SK-N-SH (cell line): ENCODE measurements at regions not wholly inside any gene's neighbourhood (a gene's known extent, or its start where the extent isn't known, plus 50 kb on each side); places are given as distances from the start of the nearest gene placed in this dataset.

Experiments used
- ELF1 ChIP-seq: IDR thresholded peaks from 2 replicates; pipeline ENCODE4 v1.4.0; 2012
- EZH2phosphoT487 ChIP-seq: fragments of 200-600 bp; sonication (generic); IDR thresholded peaks from 2 replicates; pipeline ENCODE4 v1.6.1; 2017; ENCODE audit warnings: low read depth, mixed run types, mild to moderate bottlenecking, antibody characterized with exemption, moderate library complexity, borderline replicate concordance
- NRF1 ChIP-seq: IDR thresholded peaks from 2 replicates; pipeline ENCODE4 v1.6.1; 2012; ENCODE audit warnings: low read depth, mild to moderate bottlenecking, low read length
- RAD21 ChIP-seq: IDR thresholded peaks from 2 replicates; pipeline ENCODE4 v1.6.1; 2012; ENCODE audit warnings: mild to moderate bottlenecking, low read length
- RCOR1 ChIP-seq: fragments of 150-350 bp; IDR thresholded peaks from 2 replicates; pipeline ENCODE4 v1.6.1; 2017; ENCODE audit warnings: antibody characterized with exemption, low read length
- SIN3A ChIP-seq: IDR thresholded peaks from 2 replicates; pipeline ENCODE4 v1.6.1; 2012; ENCODE audit warnings: low read depth, mild to moderate bottlenecking, low read length, moderate library complexity, borderline replicate concordance
- SMC3 ChIP-seq: IDR thresholded peaks from 2 replicates; pipeline ENCODE4 v1.6.1; 2012; ENCODE audit warnings: low read depth, low read length, improper control_type of control experiment
- TF ChIP-seq, protein P1 (sequence below): IDR thresholded peaks from 2 replicates; pipeline ENCODE4 v1.6.1; 2012; ENCODE audit warnings: mild to moderate bottlenecking, low read depth, low read length, moderate library complexity
- TF ChIP-seq, protein P2 (sequence below): fragments of 200-600 bp; sonication (generic); IDR thresholded peaks from 2 replicates; pipeline ENCODE4 v1.6.1; 2017; ENCODE audit warnings: antibody characterized with exemption, mild to moderate bottlenecking, moderate library complexity
- TF ChIP-seq, protein P3 (sequence below): fragments of 150-350 bp; IDR thresholded peaks from 2 replicates; pipeline ENCODE4 v1.6.1; 2017; ENCODE audit warnings: antibody characterized with exemption, low read length, low read depth, borderline replicate concordance
- TF ChIP-seq, protein P4 (sequence below): fragments of 150-350 bp; IDR thresholded peaks from 2 replicates; pipeline ENCODE4 v1.6.1; 2016; ENCODE audit warnings: mild to moderate bottlenecking, low read depth, low read length

DNA sequence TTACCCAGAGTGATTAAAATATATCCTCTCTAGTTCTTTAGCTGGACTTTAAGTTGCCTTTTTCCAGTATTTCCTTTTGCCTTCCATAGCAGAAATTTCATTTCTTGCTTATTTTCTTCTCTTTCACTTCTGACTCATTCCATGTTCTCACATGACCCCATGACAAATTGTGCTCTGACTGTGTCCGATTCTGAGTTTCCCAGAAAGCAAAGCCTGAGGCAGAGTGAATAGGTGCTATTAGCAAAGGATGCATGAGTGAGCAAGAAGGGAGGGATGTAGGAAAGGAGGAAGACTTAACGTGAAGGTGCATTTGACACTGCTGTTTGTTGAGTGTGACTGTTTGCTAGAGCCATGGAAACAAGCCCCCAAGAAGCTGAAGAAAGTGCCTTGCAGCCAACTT lies 82.6 kb upstream of the CNTNAP4 start:
- TF ChIP-seq RAD21 = no peak
- TF ChIP-seq, protein P1, sequence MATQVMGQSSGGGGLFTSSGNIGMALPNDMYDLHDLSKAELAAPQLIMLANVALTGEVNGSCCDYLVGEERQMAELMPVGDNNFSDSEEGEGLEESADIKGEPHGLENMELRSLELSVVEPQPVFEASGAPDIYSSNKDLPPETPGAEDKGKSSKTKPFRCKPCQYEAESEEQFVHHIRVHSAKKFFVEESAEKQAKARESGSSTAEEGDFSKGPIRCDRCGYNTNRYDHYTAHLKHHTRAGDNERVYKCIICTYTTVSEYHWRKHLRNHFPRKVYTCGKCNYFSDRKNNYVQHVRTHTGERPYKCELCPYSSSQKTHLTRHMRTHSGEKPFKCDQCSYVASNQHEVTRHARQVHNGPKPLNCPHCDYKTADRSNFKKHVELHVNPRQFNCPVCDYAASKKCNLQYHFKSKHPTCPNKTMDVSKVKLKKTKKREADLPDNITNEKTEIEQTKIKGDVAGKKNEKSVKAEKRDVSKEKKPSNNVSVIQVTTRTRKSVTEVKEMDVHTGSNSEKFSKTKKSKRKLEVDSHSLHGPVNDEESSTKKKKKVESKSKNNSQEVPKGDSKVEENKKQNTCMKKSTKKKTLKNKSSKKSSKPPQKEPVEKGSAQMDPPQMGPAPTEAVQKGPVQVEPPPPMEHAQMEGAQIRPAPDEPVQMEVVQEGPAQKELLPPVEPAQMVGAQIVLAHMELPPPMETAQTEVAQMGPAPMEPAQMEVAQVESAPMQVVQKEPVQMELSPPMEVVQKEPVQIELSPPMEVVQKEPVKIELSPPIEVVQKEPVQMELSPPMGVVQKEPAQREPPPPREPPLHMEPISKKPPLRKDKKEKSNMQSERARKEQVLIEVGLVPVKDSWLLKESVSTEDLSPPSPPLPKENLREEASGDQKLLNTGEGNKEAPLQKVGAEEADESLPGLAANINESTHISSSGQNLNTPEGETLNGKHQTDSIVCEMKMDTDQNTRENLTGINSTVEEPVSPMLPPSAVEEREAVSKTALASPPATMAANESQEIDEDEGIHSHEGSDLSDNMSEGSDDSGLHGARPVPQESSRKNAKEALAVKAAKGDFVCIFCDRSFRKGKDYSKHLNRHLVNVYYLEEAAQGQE = no peak
- TF ChIP-seq, protein P2, sequence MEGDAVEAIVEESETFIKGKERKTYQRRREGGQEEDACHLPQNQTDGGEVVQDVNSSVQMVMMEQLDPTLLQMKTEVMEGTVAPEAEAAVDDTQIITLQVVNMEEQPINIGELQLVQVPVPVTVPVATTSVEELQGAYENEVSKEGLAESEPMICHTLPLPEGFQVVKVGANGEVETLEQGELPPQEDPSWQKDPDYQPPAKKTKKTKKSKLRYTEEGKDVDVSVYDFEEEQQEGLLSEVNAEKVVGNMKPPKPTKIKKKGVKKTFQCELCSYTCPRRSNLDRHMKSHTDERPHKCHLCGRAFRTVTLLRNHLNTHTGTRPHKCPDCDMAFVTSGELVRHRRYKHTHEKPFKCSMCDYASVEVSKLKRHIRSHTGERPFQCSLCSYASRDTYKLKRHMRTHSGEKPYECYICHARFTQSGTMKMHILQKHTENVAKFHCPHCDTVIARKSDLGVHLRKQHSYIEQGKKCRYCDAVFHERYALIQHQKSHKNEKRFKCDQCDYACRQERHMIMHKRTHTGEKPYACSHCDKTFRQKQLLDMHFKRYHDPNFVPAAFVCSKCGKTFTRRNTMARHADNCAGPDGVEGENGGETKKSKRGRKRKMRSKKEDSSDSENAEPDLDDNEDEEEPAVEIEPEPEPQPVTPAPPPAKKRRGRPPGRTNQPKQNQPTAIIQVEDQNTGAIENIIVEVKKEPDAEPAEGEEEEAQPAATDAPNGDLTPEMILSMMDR = no peak
- no peak for TF ChIP-seq SMC3
- no peak for TF ChIP-seq ELF1
- TF ChIP-seq, protein P3, sequence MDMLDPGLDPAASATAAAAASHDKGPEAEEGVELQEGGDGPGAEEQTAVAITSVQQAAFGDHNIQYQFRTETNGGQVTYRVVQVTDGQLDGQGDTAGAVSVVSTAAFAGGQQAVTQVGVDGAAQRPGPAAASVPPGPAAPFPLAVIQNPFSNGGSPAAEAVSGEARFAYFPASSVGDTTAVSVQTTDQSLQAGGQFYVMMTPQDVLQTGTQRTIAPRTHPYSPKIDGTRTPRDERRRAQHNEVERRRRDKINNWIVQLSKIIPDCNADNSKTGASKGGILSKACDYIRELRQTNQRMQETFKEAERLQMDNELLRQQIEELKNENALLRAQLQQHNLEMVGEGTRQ = no peak
- TF ChIP-seq SIN3A = no peak
- TF ChIP-seq, protein P4, sequence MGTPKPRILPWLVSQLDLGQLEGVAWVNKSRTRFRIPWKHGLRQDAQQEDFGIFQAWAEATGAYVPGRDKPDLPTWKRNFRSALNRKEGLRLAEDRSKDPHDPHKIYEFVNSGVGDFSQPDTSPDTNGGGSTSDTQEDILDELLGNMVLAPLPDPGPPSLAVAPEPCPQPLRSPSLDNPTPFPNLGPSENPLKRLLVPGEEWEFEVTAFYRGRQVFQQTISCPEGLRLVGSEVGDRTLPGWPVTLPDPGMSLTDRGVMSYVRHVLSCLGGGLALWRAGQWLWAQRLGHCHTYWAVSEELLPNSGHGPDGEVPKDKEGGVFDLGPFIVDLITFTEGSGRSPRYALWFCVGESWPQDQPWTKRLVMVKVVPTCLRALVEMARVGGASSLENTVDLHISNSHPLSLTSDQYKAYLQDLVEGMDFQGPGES = no peak
- no peak for TF ChIP-seq RCOR1
- TF ChIP-seq EZH2phosphoT487 = no peak
- TF ChIP-seq NRF1 = no peak
